ENCODE measurements at regions not wholly inside any gene's neighbourhood (a gene's known extent, or its start where the extent isn't known, plus 50 kb on each side); places are given as distances from the start of the nearest gene placed in this dataset.

GRCh38 chr6:23659125-23659524, 466.9 kb upstream of the NRSN1 start:
- no TSS peak for BruUV-seq (replicated peaks)
- CTCF ChIA-PET (ENCODE audit: low intra/inter-chr PET ratio, low total read pairs), result no interaction called here
- Histone ChIP-seq H3K79me2 (ENCODE audit: insufficient read depth, low read length) (no peaks in the 10 kb centered on the region), H3K4me2 (ENCODE audit: low read depth, low read length) (no peak overlapping the region), H3K9me3 (ENCODE audit: low read length) (no peaks in the 10 kb centered on the region), H3K4me3 (replicated peaks in 1 of 3; ENCODE audit: insufficient read depth in 1 of 3, low read depth in 2 of 3, low read length in 3 of 3) (no peak overlapping the region), H2AFZ (ENCODE audit: low read length) (no peak overlapping the region), H3K27me3 (ENCODE audit: control insufficient read depth in 1 of 2, insufficient read depth in 2 of 2, low read length in 2 of 2) (no peaks in the 10 kb centered on the region), H4K20me1 (ENCODE audit: insufficient read depth, low read length) (no peaks in the 10 kb centered on the region), H3K36me3 (replicated peaks in 1 of 2; ENCODE audit: control insufficient read depth in 1 of 2, insufficient read depth in 2 of 2, low read length in 2 of 2) (no peaks in the 10 kb centered on the region), H3K4me1 (ENCODE audit: insufficient read depth, low read length) (peaks cover 4% of the 10 kb centered on the region; the same call in 1 of the 2 replicates), H3K27ac (ENCODE audit: extremely low read length, insufficient read depth, low read length) (no peak overlapping the region), H3K9ac (ENCODE audit: insufficient read depth, low read depth, low read length) (no peak overlapping the region)
- DNase-seq (ENCODE audit: low spot score), result peak; percentile 16
- intact Hi-C loops (cut with micrococcal nuclease; ENCODE audit: unreplicated experiment) (loop anchor here (1.0 kb wide), 1 partner anchor 111 kb away; no protein-coding TSS in a partner anchor), in situ Hi-C loops (cut with HindIII; ENCODE audit: extremely low pct_ligation_motif_present, low pct_unique_long_range_greater_than_20kb) (no loop called here)
- 0% methylated on average over 2 of the region's 2 CpGs for WGBS (ENCODE audit: low lambda C conversion rate)
- ATAC-seq, result peak; percentile 90
- POLR2A ChIA-PET, result no interaction called here
- FAIRE-seq, result peak; percentile 66
- TF ChIP-seq ZNF143 (CRISPR knock-in tag; IDR thresholded peaks at IDR 0.05) (no peak), DNMT1 (CRISPR knock-in tag; IDR thresholded peaks at IDR 0.05) (no peak), TOPORS (CRISPR knock-in tag; IDR thresholded peaks at IDR 0.05) (no peak), STAG1 (CRISPR knock-in tag; IDR thresholded peaks at IDR 0.05) (peak; percentile 79), SOX6 (IDR thresholded peaks at IDR 0.05) (no peak), SOX6 (CRISPR knock-in tag; IDR thresholded peaks at IDR 0.05) (no peak), ZNF652 (CRISPR knock-in tag; IDR thresholded peaks at IDR 0.05; ENCODE audit: borderline replicate concordance, low read depth) (no peak), ESRRA (CRISPR knock-in tag; IDR thresholded peaks at IDR 0.05; ENCODE audit: low read depth) (no peak), ZNF280B (CRISPR knock-in tag; IDR thresholded peaks at IDR 0.05; ENCODE audit: borderline replicate concordance) (no peak), ZNF530 (CRISPR knock-in tag; IDR thresholded peaks at IDR 0.05; ENCODE audit: low read depth) (no peak), GMEB2 (CRISPR knock-in tag; IDR thresholded peaks at IDR 0.05; ENCODE audit: low read depth) (no peak), CTCF (CRISPR knock-in tag; IDR thresholded peaks at IDR 0.05) (peak; percentile 72), GZF1 (CRISPR knock-in tag; IDR thresholded peaks at IDR 0.05) (no peak), SMC3 (IDR thresholded peaks at IDR 0.05; ENCODE audit: low read length) (peak; percentile 32; the same call in 1 of the 2 replicates), NFKB2 (CRISPR knock-in tag; IDR thresholded peaks at IDR 0.05; ENCODE audit: borderline replicate concordance) (no peak), JUNB (CRISPR knock-in tag; IDR thresholded peaks at IDR 0.05; ENCODE audit: borderline replicate concordance) (0 out of 2 replicates have a peak, but pooled peaks have one; percentile 18), ZNF780A (CRISPR knock-in tag; IDR thresholded peaks at IDR 0.05) (no peak), ATF2 (CRISPR knock-in tag; IDR thresholded peaks at IDR 0.05) (no peak), DPF2 (CRISPR knock-in tag; IDR thresholded peaks at IDR 0.05; ENCODE audit: borderline replicate concordance, low read depth) (no peak), ZBTB26 (CRISPR knock-in tag; IDR thresholded peaks at IDR 0.05; ENCODE audit: borderline replicate concordance) (no peak)

All from HepG2 (cell line).